ENCODE measurements at regions not wholly inside any gene's neighbourhood (a gene's known extent, or its start where the extent isn't known, plus 50 kb on each side); places are given as distances from the start of the nearest gene placed in this dataset.

DNA sequence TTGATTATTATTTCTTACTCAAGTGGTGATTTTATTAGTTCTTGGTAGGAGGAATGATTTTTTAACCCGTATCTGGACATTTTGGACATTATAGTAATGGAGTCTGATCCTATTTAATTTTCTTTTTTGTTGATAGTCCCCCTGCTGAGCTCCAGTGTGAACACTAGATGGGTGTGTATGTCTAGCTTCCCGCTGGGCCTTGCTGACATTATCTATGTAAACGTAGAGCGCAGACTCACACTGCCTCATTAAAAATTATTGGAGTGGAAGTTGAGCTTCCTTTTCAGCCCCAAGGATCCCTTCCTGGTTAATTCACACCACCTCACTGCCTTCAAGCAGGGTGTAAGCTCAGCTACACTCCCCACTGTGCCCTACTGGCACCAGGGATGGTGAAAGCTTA lies 467.6 kb upstream of the PKN2 start:
- TF ChIP-seq RARB (CRISPR knock-in tag; IDR thresholded peaks at IDR 0.05): no peak
- TF ChIP-seq, protein P1, sequence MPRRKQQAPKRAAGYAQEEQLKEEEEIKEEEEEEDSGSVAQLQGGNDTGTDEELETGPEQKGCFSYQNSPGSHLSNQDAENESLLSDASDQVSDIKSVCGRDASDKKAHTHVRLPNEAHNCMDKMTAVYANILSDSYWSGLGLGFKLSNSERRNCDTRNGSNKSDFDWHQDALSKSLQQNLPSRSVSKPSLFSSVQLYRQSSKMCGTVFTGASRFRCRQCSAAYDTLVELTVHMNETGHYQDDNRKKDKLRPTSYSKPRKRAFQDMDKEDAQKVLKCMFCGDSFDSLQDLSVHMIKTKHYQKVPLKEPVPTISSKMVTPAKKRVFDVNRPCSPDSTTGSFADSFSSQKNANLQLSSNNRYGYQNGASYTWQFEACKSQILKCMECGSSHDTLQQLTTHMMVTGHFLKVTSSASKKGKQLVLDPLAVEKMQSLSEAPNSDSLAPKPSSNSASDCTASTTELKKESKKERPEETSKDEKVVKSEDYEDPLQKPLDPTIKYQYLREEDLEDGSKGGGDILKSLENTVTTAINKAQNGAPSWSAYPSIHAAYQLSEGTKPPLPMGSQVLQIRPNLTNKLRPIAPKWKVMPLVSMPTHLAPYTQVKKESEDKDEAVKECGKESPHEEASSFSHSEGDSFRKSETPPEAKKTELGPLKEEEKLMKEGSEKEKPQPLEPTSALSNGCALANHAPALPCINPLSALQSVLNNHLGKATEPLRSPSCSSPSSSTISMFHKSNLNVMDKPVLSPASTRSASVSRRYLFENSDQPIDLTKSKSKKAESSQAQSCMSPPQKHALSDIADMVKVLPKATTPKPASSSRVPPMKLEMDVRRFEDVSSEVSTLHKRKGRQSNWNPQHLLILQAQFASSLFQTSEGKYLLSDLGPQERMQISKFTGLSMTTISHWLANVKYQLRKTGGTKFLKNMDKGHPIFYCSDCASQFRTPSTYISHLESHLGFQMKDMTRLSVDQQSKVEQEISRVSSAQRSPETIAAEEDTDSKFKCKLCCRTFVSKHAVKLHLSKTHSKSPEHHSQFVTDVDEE (CRISPR knock-in tag; IDR thresholded peaks at IDR 0.05): no peak
- TF ChIP-seq OSR1 (CRISPR knock-in tag; IDR thresholded peaks at IDR 0.05): no peak
- no peak for TF ChIP-seq ESRRG (CRISPR knock-in tag; IDR thresholded peaks at IDR 0.05)
- TF ChIP-seq ZFP30 (CRISPR knock-in tag; IDR thresholded peaks at IDR 0.05): no peak
- no peak for TF ChIP-seq ARNTL (CRISPR knock-in tag; IDR thresholded peaks at IDR 0.05; ENCODE audit: borderline replicate concordance, low read depth)
- TF ChIP-seq, protein P2, sequence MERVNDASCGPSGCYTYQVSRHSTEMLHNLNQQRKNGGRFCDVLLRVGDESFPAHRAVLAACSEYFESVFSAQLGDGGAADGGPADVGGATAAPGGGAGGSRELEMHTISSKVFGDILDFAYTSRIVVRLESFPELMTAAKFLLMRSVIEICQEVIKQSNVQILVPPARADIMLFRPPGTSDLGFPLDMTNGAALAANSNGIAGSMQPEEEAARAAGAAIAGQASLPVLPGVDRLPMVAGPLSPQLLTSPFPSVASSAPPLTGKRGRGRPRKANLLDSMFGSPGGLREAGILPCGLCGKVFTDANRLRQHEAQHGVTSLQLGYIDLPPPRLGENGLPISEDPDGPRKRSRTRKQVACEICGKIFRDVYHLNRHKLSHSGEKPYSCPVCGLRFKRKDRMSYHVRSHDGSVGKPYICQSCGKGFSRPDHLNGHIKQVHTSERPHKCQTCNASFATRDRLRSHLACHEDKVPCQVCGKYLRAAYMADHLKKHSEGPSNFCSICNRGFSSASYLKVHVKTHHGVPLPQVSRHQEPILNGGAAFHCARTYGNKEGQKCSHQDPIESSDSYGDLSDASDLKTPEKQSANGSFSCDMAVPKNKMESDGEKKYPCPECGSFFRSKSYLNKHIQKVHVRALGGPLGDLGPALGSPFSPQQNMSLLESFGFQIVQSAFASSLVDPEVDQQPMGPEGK (CRISPR knock-in tag; IDR thresholded peaks at IDR 0.05; ENCODE audit: borderline replicate concordance): no peak
- TF ChIP-seq ZNF565 (CRISPR knock-in tag; conservative IDR thresholded peaks at IDR 0.05; ENCODE audit: low read depth): no peak
- TF ChIP-seq ISL1 (CRISPR knock-in tag; IDR thresholded peaks at IDR 0.05): no peak
- no peak for TF ChIP-seq GLIS3 (CRISPR knock-in tag; IDR thresholded peaks at IDR 0.05)
- no peak for TF ChIP-seq ZFP3 (CRISPR knock-in tag; IDR thresholded peaks at IDR 0.05)
- TF ChIP-seq, protein P3, sequence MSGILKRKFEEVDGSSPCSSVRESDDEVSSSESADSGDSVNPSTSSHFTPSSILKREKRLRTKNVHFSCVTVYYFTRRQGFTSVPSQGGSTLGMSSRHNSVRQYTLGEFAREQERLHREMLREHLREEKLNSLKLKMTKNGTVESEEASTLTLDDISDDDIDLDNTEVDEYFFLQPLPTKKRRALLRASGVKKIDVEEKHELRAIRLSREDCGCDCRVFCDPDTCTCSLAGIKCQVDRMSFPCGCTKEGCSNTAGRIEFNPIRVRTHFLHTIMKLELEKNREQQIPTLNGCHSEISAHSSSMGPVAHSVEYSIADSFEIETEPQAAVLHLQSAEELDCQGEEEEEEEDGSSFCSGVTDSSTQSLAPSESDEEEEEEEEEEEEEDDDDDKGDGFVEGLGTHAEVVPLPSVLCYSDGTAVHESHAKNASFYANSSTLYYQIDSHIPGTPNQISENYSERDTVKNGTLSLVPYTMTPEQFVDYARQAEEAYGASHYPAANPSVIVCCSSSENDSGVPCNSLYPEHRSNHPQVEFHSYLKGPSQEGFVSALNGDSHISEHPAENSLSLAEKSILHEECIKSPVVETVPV (CRISPR knock-in tag; IDR thresholded peaks at IDR 0.05): no peak
